GM12872 (cell line): ENCODE measurements at regions not wholly inside any gene's neighbourhood (a gene's known extent, or its start where the extent isn't known, plus 50 kb on each side); places are given as distances from the start of the nearest gene placed in this dataset.

Experiments
- TF ChIP-seq, protein P1 (sequence below): IDR thresholded peaks from 3 replicates; pipeline ENCODE4 v1.5.1; 2011; ENCODE audit warnings: low read depth, mild to moderate bottlenecking, low read length, moderate library complexity; ENCODE audit not compliant: insufficient read depth

DNA sequence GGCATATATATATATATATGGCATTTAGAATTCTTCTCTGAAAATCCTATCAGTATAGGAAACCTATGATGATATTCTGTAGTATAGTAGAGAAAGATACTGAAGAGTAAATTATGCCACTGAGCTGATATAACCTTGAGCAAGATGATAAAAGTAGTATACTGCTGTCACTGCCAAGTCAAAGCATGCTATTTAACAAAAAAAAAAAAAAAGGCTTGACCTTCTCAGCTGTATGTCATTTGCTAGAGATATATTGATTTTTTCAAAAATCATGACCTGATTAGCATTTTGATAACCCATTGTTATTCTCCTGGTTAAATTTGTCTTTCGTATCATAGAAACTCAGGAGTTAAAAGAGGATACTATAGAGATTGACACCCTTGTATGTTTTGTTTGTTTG, 299.4 kb downstream of the ADAMTS20 start:
- TF ChIP-seq, protein P1, sequence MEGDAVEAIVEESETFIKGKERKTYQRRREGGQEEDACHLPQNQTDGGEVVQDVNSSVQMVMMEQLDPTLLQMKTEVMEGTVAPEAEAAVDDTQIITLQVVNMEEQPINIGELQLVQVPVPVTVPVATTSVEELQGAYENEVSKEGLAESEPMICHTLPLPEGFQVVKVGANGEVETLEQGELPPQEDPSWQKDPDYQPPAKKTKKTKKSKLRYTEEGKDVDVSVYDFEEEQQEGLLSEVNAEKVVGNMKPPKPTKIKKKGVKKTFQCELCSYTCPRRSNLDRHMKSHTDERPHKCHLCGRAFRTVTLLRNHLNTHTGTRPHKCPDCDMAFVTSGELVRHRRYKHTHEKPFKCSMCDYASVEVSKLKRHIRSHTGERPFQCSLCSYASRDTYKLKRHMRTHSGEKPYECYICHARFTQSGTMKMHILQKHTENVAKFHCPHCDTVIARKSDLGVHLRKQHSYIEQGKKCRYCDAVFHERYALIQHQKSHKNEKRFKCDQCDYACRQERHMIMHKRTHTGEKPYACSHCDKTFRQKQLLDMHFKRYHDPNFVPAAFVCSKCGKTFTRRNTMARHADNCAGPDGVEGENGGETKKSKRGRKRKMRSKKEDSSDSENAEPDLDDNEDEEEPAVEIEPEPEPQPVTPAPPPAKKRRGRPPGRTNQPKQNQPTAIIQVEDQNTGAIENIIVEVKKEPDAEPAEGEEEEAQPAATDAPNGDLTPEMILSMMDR, result no peak

DNA sequence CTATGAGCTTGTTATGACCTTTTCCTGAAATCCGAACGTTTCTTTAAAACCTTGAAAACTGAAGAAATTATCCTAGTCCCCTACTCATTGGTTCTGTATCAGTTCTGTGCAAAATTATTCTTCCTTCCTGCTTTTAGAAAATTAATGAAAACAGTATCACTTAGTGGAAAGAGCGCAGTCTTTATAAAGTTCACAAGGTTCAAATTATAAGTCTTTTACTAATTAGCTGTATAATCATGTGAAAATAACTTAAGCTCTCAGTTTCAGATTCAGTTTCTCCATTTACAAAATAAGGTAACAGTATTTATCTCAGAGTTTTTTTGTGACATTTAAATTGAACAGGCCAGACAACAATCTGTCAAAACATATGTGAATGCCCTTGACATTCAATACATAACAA, 306.1 kb downstream of the ADAMTS20 start:
- TF ChIP-seq, protein P1, result no peak

DNA sequence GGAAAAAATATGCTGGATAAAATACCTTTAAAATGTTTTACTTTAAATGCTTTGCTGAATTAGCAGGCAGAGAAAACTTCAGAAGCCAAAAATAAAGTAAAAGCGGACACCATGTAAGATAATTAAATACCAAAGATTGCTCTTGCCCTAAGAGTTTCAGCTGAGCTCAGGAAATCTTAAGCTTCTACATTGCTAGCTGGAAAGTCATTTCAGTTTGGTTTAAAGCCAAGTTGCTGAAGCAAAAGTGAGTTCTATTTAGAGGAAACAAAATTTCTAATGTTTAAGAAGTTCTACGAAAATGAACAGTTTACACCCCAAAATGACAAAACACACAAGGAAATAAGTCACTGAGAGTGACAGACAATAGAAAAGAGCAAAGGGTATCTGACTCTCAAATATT, 310.0 kb downstream of the ADAMTS20 start:
- TF ChIP-seq, protein P1, result no peak

DNA sequence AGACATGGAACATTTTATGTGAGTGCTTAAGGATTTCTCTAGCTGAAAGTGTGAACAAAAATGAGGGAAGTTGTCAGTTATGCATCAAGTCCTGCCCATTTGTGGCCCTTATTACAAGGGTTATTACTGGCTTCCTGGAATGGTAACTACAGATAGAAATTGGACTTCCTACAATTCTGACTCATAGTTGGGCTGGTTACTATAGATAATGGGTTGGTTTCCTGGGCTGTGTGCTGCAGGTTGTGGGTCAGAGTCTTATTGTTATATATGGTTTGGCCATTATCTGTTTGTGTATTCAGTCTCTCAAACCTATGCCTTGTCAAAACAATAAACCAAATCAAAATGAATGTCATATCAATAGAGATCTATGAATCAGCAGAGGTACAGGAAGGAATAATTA, 313.7 kb downstream of the ADAMTS20 start:
- TF ChIP-seq, protein P1, result no peak

DNA sequence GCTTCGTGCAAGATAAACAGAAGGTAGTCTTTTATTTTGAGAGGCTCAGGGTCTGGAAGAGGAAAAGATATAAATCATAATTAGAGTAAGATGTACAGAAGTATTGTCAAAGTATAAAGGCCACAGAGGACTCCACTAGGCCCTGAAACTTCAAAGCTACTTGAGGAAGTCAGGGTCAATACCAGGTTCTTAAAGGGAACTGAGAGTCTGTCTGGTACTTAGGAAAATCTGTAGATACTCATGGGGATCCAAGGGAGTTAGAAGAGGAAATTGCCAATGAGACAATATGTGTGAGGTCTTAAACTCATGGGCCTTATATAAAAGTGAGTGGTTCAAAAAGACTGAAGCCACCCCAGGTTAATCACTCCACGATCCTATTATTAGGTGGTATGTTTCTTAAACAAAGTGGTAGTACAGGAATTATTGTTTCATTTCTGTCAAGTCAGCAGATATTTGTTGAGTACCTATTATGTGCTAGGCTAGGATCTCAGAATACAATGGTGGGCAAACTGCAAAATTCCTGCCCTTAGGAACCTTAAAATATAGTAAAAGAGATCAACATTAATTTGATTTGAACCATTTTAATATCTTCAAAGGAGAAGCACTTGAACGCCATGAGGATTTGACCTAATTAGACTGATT, 314.6 kb downstream of the ADAMTS20 start:
- TF ChIP-seq, protein P1, result no peak

DNA sequence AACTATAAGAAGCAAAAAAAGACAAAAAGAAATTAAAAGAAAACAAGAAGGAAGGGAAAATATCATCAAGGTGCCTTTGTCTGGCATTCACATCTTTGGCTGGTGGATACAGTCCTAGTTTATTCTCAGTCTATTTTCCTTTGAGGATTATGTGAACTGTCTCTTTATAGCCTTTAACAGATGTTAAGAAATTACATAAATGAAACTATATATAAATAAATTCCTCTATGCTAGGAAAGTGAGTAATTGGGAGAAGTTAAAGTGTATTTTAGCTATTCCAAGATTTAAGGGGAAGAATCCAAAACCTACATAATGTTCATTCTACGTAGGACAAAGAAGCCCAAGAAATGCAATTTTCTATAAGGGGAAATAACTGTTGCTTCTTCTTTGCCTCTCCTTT, 316.3 kb downstream of the ADAMTS20 start:
- TF ChIP-seq, protein P1, result no peak

DNA sequence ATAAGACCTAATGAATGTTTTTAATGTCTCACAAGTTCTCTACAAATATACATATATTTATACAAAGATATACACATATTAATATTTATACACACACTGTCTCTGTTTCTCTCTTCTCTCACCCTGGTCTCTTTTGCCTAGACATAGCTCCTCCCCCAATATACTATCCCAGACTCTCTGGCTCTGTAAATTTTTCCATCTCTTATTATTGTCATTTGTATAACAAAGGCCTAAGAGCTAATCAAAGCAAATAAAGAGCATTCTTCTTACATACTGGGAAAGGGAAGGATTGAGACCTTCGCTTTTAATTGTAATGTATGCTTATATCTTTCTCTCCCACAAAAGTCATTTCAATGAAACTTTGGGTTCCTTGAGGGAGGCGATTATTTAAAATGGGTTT, 318.1 kb downstream of the ADAMTS20 start:
- TF ChIP-seq, protein P1, result no peak
